HG02970 (cell line): ENCODE measurements at regions not wholly inside any gene's neighbourhood (a gene's known extent, or its start where the extent isn't known, plus 50 kb on each side); places are given as distances from the start of the nearest gene placed in this dataset.
"Not testable (repeated sequence)": the region's sequence is repeated elsewhere in the genome, so short reads cannot be mapped to it uniquely, and the experiment has no call there.

Source experiments
- ATAC-seq: cut with Tn5 transposase; IDR thresholded peaks from one replicate; pipeline ENCODE4 v1.9.1; 2021; ENCODE audit warnings: mild to moderate bottlenecking, moderate library complexity, moderate number of reproducible peaks; ENCODE audit not compliant: unreplicated experiment, low FRiP score

- ATAC-seq = no peak
These were observed 58.0 kb upstream of the DAAM1 start for GRCh38 chr14:59130462-59130861.

DNA sequence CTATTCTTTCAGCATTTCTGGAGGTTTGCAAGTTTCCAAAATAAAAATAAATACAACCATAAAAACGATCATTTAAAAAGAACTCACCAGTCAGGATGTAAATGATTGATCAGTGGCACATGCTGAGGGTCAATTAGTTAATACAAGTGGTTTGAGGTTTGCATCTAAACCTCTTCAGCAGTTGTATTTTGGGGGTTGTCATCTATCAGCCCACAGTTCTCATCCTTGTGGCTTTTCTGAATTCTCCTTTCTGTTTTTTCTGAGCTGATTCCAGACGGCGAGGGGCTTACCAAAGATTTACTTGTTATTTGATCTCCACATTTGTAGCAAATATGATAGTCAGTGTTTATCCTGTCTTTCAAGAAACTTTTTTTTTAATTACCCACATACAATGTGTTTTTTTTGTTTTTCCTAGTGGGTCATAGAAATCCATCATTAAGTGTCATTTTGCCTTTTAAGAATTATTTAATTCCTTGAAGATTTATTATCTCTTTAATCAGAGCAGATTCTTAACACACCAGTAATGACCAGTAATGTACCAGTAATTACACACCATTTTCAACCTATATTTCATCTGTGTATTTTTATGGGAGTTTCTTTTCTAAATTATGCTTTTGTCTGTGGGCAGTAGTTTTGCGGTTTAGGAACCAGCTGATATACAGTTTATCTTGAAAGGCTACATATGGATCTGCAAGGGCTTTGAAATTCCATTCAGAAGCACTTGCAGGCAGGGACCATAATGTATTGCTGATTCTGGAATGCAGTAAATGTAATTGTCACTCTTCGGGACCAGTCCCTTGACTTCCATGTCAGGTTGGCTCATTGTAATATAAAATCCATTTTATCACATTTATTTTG, 56.3 kb upstream of the DAAM1 start:
- ATAC-seq = no peak

- ATAC-seq = no peak
These were observed 55.5 kb upstream of the DAAM1 start for GRCh38 chr14:59132796-59133494.

DNA sequence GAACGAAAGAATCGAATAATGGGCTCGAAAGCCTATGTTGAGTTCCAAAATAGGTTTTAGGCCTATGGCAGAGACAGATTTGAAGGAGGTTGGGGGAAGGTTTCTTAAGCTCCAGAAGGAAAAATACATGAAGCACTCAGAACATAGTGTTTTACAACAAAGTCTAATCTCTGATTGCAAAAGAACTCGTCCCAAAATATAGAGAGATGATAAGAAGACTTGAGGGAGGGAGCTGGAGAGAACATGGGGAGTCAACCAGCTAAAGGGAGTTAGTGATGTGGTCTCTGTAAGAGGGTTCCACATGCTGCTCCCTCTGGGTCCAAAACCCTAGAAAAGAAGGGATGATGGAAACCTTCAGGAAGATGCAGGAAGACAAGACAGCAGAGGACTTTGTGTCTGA, 54.8 kb upstream of the DAAM1 start:
- no peak for ATAC-seq

- no peak for ATAC-seq
These were observed 54.2 kb upstream of the DAAM1 start for GRCh38 chr14:59134307-59134706.

DNA sequence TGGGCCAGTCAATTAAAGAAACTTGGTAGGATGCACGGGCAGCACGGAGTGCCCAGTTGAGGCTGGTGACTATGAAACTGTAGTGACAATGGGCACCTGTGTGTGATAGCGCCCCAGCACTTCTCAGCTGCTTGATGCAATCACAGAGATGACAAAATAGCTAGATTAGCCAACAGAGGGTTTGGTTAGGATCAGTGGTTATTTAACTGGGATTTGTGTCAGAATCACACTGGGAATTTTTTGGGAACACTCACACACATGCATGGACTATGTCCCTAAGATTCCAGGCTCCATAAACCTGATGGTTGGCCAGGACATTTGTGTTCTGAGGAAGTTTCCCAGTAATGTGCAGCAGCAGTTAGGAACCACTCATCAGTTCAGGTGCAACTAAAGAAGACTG, 51.2 kb upstream of the DAAM1 start:
- ATAC-seq = no peak

DNA sequence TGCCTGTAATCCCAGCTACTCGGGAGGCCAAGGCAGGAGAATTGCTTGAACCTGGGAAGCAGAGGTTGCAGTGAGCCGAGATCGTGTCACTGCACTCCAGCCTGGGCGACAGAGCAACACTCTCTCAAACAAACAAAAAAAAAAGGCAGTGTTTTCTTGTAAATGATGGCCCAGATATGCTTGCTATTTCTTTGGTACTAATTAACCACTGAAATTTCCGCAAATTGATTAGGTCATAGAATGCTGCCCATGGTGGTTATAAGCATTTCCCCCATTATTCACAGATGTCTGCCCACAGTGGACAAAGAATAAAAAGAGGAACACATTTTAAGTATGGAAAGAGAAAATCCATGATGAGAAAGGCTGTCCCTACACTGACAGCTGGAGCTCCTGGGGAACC, 49.9 kb upstream of the DAAM1 start:
- ATAC-seq = not testable (repeated sequence)
